CD4-positive, alpha-beta T cell treated with Interleukin-1 beta for 1 hour (primary cell): ENCODE measurements at regions not wholly inside any gene's neighbourhood (a gene's known extent, or its start where the extent isn't known, plus 50 kb on each side); places are given as distances from the start of the nearest gene placed in this dataset.
"Not testable (repeated sequence)": the region's sequence is repeated elsewhere in the genome, so short reads cannot be mapped to it uniquely, and the experiment has no call there.

Experiments used
- DNase-seq, 2 donors: peaks; one replicate each; pipeline ENCODE4 v3.0.0-alpha.2; 2020 to 2022

DNA sequence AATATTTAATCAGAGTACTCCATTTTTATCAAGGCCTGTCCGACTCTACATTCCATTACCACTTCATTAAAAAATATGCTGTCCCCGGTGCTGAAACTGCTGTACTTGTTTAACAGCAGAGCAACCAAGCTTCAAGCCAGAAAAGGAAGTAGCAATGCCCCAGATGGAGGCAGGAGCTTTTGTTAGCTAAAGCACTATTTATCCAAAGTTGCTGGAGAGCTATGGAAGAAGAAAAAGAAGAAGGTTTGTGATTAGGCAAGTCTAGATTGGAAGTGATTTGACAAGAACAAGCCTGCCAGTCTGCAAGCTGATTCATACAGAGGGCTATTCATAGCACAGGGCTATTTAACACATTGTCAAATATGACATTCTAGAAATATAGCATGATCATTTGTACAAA is 160.9 kb upstream of the SPTLC3 start:
- DNase-seq: no peak

DNA sequence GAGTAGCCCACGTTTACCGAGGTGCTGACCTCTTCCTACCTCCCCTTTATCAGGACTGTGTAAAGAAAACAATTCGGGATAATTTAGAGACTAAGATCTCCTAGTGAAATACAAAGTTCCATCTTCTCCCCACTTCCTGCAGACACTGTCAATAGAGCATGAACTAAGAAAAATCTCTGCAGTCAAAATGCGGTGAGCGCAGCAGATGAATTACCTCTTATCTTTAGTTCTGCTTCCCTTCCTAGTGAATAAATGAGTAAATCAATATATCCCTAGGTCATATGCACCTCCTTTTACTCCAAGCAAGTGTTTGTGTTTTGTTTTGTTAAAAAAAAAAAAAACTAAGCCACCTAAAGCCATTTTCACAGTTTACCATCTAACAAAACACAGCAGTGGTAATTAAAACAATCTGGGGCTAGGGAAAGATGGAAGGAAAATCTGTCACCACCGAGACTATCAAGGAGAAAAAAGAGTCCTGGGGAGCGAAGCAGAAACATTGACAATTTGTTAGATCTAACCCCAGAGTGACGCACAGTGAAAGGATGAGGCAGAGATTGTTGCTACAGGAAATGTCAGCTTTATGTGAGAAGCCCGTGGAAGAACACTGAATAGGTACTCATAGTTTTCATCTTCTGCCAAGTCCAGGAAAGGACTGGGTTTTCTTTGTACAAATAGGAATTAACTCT is 159.4 kb upstream of the SPTLC3 start:
- no peak for DNase-seq

DNA sequence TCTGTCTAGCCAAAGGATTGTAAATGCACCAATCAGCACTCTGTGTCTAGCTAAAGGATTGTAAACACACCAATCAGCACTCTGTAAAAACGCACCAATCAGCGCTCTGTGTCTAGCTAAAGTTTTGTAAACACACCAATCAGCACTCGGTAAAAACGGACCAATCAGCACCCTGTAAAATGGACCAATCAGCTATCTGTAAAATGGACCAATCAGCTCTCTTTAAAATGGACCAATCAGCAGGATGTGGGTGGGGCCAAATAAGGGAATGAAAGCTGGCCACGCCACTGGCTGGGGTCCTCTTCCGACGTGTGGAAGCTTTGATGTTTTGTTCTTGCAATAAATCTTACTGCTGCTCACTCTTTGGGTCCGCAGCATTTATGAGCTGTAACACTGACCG is 151.1 kb upstream of the SPTLC3 start:
- not testable (repeated sequence) for DNase-seq

DNA sequence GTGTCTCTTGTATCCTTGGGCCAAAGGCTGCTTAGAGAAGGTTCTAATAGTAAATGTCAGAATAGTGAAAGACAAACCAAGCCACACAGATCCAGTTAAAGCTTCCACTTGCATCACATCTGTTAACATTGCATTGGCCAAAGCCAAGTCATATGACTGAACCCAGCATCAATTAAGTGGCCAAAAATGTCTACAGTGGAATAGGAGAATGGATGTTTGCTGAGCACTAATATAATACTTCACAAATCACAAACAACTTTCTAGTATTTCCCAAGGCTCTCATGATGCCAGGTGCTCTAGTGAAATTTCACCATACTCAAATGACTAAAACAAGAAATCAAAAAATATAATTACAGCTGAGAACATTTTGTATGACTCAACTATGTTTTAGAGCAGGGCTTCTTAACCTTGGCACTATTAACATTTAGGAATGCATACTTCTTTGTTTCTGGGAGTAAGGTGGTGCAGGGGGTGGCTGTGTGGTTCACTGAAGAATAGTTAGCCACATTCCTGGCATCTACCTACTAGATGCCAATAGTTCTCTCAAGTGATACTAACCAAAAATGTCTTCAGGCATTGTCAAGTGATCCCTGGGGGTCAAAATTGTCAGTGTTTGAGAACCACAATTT is 148.0 kb upstream of the SPTLC3 start:
- no peak for DNase-seq

DNA sequence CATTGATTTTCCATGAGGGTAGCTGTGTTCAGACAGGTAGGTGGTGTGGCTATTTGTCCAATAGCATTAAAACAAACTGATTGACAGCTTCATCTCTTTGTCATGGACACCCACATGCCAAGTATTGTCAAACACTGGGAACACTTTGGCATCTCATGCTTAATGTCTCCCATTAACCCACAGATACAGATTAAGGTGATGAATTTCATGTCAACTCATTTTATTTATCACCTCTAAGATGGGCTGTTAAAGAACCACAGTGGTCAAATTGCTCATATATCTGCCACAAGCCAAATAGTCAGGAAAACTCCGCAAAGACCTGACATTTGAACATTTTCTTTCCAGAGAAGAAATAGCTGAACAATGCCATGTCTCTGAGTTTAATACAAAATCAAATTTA is 139.1 kb upstream of the SPTLC3 start:
- no peak for DNase-seq

DNA sequence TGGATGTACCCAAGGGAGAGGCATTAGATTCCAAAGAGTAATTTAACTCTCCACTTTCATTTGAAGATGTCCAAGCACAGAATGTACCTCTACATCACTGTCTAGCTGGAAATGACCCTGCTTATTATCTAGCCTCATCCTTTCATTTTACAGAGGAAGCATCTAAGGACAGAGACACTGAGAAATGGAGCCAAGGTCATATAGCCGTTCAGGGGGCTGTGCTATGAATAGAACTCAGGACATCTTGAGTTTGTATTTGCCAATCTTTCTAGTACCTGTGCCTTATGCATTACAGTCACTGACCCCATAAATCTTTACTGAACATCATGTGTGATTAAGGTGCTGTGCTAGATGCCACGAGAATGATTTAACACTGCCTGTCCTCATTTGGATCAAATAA is 138.2 kb upstream of the SPTLC3 start:
- no peak for DNase-seq

DNA sequence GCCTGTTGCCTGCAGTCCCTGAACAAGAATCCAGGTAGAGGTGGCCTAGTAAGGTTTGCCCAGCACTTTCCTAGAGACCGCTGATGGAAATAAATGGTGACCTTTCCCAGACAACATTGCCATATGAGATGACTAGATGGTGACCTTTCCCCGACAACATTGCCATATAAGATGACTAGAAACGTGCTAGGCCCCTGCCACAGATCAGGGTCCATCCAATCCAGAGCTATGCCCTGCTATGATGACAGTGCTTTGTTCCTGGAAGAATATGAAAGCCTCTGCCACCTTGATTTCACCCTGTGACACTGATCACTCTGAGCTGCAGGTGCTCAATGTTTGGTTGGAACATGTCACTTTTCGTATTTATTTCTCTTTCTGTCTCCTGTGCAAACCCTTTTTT is 133.8 kb upstream of the SPTLC3 start:
- DNase-seq: no peak

DNA sequence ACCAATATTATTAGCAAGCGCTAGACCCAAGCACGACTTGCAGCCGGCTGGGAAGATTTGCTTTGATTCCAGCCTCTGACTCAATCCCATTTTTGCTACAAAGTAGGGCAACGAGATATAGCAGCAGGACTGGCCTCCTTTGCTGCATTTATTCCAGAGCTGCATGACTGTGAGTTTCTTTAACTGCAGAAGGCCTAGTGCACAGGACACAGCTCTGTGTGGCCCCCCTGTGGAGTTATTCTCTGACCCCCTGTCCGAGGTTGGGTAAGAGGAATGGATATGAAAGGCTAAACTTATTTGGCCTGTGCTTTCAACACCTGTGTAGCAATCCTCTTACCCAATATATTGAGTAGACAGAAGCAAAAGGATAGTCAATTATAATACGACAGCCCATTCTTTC is 133.3 kb upstream of the SPTLC3 start:
- no peak for DNase-seq

DNA sequence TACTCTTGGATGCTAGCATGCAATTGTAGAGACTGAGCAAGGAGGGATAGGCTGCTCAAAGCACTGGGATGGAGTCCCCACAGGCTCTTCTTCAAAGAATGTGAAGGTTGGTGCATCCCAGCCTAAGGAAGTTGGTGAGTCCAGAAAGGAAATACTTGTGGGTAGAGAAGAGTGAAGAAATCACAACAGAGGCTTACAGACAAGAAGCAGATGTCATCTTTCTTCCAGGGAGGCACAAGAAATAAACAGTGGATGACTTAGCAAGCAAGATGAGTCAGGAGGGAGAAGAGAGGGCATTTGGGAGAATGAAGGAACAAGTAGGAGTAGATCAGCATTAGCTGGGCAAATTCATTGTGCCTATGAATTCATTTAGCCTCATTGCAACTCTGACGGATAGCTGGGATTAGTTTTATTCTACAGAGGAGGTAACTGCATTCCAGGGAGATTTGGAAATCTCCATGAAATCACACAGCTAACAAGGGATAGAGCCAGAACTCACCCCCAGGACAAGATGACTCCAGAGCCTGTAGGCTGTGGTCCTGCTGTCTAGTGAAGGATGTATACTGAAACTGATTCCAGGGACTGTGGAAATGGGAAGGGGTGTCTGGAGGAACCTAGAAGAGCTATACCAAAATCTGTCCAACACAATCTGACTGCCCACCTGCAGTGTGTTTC is 125.8 kb upstream of the SPTLC3 start:
- DNase-seq: no peak

DNA sequence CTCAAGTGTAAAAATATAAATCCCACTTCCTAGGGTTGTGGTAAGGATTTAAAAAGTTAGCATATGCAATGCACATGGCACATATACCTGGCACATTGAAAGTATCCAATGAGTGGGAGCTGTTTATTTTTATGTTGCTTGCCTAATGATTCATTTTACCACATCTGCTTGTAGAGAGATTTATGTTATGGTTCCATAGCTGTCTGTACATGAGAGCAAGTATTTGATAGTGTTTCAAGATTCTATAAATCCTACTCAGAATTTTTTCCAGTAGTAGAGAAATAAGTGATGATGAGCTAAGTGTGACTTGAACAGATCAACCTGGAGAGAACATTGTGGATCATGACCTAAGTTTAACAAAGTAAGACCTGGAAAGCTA is 125.3 kb upstream of the SPTLC3 start:
- no peak for DNase-seq

DNA sequence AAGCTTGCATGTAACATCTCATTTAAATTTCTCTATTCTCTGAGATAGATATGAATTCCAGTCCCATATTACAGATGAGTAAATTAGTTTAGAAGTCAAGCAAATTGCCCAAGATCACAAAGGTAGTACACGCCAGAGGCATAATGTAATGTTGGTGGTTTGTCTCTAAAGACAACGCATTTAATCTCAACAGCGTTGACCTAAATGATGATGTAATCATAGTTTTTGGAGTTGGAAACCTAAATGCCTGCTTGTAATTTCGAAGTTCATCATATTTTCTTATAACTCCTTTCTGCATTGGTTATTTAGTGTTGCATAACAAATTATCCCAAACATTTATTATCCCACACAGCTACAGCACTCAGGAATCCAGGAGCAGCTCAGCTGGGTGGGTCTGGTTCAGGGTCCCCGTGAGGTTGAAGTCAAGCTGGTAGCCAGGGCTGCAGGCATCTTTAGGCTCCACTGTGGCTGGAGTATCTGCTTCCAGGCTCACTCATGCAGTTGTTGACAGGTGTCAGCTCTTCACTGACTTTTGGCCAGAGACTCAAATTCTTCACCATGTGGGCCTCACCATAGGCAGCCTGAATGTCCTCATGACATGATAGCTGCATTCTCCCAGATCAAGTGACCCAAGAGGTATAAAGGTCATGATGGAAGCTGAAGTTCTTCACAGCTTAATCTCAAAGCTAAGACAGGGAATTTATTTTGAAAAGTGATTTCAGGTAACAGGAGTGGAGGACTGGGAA is 122.0 kb upstream of the SPTLC3 start:
- no peak for DNase-seq

DNA sequence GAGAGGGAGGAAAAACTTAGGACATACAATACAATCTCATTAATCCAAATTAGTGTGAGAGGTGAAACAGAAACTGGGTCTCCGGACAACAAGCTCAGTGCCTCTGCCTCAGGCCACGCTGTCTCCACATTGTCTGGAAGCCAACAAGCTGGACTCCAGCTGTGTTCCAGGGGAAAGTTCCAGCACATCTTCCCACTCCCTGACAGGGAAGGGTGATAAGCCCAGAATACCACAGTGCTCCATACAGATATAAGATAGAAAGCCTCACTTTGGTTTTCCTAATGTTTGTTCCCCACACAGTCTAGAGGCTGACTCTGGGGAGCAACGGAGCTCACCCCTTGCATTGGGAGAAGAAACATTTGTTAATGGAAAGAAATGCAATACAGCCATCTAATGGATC is 117.1 kb upstream of the SPTLC3 start:
- DNase-seq: no peak

DNA sequence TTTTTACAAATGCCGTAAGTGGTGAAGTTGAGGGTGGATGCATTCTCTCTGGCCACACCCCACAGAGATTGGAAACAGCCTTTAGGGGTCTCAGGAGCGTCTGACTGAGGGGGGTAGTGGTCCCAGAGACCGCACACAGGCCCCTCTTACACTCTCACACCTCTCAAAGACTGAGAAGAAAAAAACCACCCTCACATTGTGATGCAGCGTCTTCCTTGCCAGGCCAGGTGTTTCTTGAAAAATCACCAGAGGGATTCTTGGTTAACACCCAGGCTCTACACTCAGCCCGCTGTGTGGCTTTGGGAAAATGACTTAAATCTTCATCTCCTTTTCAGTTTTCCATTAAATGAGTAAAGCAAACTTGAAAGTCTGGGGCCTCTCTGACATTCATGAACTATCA is 115.8 kb upstream of the SPTLC3 start:
- no peak for DNase-seq

DNA sequence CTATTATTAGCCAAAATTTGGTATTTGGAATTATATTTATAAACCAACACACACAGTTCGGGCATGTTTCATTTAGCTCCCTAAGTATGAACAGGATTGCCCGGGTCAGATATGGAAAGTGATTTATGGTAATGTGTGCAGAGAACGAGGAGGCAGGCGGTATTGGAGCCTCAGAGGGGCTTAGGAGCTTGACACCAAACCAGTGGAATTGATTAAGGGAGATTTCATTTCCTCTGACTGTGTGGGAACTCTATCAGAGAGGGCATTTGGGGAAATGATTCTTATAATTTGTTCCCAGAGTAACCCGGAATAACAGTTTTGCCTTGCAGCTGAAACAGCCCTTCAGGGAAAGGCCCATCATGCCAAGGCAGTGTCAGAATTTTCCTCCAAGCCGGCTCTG is 115.1 kb upstream of the SPTLC3 start:
- DNase-seq: no peak

DNA sequence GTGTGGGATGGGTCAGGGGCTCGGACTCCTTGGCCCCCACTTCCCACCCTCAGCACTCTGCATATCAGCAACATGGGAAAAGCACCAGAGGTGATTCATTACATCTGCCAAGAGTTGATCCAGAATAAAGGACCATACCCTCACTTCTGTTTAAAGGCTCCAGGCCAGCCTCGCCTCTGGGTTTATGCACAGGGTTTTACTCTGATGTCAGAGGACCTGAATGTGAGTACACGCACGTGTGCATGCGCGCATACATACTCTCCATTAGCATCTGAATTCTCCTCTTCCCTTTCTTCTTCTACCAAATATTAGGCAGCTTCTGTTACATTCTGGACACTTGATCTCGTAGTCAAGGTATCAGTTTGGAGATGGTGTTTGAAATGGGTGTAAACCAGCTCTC is 114.7 kb upstream of the SPTLC3 start:
- no peak for DNase-seq

DNA sequence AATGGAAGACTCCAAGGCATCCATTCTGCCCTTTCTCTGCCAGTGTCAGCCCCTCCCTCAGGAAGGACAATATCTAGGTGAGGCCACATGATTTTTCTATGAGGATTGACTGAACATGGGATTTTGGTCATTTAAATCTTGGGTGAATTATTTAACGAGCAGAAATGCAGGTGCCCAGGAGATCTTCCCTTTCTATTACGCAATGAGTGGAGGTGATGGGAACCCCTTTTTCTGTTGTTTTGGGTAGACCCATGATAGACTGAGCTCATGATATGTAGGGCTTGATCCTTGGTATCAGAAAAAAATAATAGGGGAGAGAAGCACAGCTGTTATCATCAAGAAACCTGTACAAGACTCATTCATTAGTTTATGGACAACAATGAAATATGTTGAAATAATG is 112.6 kb upstream of the SPTLC3 start:
- no peak for DNase-seq

DNA sequence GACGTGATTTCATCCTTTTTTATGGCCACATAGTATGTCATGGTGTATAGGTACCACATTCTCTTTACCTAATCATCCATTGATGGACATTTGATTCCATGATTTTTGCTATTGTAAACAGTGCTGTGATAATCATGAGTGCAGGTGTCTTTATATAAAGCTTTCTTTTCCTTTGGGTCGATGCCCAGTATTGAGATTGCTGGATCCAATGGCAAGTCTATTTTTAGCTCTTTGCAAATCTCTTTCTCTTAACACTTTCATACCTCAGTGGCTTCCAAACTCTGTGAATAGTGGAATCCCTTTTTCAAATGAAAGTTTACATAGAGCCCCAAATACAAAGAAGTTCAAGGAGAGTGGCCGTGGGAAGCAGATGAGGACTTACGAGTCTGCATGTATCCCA is 105.8 kb upstream of the SPTLC3 start:
- DNase-seq: no peak

DNA sequence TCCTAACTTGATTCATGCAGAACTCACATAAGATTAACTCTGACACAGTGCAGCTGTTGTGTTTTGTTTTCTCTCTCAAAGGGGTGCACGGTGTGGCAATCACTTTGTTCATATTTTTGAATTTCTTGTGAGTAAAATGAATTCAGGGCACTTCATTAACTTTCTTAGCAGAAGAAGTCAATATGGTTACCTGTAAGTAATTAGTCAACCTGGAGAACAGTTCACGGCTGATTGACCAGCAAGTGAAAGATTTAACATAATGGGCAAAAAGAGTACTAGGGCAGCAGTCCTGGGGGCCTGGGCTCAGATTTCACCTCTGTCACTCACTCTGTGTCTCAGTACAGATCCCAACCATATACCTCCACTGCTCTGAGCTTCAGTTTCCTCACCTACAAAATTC is 102.4 kb upstream of the SPTLC3 start:
- DNase-seq: no peak

DNA sequence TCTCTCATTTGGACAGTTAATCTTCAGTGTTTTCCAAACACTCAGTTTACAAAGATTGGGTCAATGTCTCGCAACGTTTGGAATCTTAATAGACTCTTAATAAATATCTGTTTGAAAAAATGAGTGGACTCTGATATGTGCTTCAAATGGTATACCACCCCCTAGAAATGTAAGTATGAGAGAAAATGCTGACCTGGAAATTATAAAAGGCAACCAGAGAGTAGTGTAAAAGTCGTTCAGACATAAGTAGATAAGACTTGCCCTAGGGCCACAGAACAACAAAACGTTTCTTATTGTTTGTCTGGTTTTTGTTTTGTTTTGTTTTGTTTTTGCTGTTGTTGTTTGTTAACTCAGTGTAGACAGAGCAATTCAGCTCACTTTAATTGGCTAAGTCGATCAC is 97.4 kb upstream of the SPTLC3 start:
- DNase-seq: no peak

DNA sequence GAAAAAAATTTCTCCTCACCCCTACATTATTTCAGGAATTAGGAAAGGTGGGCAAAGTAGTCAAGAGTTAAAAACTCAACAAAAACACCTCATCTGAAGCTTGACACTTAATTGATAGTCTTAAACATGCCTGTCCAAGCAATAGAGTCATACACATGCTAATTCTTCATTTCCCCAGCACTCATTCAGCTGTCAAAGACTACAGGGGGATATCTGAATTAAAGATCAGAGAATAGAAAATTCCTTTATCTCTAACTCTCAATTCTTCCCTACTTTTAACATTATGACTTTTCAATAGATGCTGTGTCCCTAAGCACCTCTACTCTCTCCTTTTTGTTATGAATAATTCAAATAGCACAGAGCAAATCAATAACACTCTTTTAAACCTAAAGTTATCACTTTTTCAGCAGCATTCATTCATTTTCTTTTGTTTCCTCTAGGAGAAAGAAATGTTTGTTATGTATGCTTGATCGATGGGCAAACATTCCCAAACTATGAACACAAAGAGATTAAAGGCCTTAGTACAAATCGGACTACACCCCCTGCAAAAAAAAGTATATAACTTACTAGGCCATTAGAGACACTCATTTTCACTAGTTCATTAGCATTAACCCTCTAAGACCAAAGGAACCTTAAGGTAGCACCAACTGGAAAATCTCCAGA is 94.9 kb upstream of the SPTLC3 start:
- no peak for DNase-seq

DNA sequence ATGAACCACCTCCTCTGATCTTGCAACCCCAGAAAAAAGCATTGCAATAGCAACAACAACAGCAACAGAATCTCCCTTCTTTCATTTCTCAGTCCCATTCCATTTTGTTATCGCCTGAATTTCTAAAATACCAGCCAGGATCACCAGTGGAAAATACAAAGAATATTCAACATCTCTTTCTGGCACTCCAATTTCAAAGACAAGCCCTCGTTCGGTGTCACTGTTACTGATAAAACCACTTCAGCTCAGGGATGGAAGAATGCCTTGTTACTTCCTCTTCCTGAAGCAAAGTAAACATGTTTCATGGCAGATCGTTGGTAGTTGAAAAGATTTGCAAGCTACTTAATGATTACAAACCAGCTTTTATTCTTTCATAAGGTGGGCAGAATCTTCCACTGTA is 94.0 kb upstream of the SPTLC3 start:
- DNase-seq: no peak

DNA sequence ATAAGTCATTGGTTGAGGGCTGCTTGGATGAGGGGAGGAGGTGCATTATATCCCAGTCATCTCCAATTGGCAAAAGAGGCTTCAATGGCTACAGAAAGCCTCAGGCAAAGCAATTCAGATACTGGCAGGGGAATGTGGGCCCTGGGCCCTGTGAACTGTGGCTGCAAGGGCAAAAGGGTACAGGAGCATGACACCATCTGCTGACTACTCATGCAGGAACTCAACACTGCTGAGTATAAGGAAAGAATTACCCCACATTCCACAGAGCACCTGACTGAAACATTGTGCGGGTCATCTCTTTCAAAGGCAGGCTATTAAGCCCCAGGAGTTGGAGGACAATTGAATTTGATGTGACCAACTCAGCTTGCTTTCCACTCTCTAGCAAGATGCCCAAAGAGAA is 92.1 kb upstream of the SPTLC3 start:
- no peak for DNase-seq

DNA sequence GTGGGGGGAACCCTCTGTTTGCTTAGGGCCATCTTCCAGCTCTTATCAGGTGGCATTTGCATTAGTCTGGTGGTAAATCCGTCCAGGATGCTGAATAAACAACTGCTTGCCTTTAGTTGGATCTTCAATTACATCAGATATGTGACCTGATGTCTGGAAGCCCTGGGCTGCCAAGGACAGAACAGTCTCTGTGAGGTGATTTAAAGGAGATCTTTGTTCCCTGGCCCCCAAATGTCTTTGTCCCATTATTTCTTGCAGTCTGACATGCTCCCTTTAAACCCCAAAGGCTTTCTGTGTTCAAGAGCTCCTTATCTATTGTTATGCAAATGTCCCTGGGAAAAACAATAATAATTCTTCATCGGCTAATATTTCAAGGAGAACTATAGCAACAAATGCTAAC is 84.6 kb upstream of the SPTLC3 start:
- DNase-seq: no peak
